ENCODE measurements at regions not wholly inside any gene's neighbourhood (a gene's known extent, or its start where the extent isn't known, plus 50 kb on each side); places are given as distances from the start of the nearest gene placed in this dataset.

DNA sequence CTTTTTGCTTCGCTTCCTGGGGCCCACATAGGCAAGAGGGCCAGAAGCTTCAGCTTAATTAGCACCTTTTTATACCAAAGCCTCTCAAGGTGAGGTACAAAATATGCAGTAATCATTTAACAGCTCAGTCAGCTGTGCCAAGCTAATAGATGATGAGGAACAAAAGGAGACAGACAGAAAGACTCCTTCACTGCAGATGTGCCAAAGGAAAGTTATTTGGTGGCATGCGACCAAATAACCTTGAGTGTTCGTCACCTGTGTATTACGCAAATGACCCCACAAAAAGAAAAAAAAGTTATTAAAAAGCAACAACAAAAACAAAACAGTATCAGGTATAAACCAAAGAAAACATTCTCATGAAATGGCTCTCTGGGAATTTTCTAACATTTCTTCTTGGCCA, 325.8 kb upstream of the IGF1R start:
- Histone ChIP-seq H3K9me2 (ENCODE audit: low read depth, low read length) (no peaks in the 10 kb centered on the region), H4K20me1 (ENCODE audit: insufficient read depth, low read length) (no peaks in the 10 kb centered on the region), H3F3A (ENCODE audit: insufficient read depth, low read length) (no peaks in the 10 kb centered on the region), H3K4me1 (ENCODE audit: insufficient read depth, low read length, severe bottlenecking) (no peaks in the 10 kb centered on the region), H3K79me2 (ENCODE audit: insufficient read depth, low read length) (no peaks in the 10 kb centered on the region), H3K4me2 (ENCODE audit: low read length) (no peak overlapping the region), H3K9me3 (ENCODE audit: low read length) (no peaks in the 10 kb centered on the region), H3K27me3 (ENCODE audit: insufficient read depth, low read length) (no peaks in the 10 kb centered on the region; the same call in 1 of the 2 replicates), H3K36me3 (ENCODE audit: insufficient read depth, low read length) (no peaks in the 10 kb centered on the region), H3K4me3 (ENCODE audit: low read depth, low read length, poor library complexity, severe bottlenecking) (no peak overlapping the region), H2AFZ (ENCODE audit: low read length) (no peak overlapping the region), H3K9ac (ENCODE audit: low read length) (no peak overlapping the region), H3K27ac (ENCODE audit: low read depth, low read length, poor library complexity, severe bottlenecking) (no peak overlapping the region)
- TF ChIP-seq EZH2 (IDR thresholded peaks at IDR 0.05; ENCODE audit: borderline replicate concordance, low read length): no peak
- TF ChIP-seq, protein P1, sequence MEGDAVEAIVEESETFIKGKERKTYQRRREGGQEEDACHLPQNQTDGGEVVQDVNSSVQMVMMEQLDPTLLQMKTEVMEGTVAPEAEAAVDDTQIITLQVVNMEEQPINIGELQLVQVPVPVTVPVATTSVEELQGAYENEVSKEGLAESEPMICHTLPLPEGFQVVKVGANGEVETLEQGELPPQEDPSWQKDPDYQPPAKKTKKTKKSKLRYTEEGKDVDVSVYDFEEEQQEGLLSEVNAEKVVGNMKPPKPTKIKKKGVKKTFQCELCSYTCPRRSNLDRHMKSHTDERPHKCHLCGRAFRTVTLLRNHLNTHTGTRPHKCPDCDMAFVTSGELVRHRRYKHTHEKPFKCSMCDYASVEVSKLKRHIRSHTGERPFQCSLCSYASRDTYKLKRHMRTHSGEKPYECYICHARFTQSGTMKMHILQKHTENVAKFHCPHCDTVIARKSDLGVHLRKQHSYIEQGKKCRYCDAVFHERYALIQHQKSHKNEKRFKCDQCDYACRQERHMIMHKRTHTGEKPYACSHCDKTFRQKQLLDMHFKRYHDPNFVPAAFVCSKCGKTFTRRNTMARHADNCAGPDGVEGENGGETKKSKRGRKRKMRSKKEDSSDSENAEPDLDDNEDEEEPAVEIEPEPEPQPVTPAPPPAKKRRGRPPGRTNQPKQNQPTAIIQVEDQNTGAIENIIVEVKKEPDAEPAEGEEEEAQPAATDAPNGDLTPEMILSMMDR (IDR thresholded peaks at IDR 0.05; ENCODE audit: low read length): no peak

DNA sequence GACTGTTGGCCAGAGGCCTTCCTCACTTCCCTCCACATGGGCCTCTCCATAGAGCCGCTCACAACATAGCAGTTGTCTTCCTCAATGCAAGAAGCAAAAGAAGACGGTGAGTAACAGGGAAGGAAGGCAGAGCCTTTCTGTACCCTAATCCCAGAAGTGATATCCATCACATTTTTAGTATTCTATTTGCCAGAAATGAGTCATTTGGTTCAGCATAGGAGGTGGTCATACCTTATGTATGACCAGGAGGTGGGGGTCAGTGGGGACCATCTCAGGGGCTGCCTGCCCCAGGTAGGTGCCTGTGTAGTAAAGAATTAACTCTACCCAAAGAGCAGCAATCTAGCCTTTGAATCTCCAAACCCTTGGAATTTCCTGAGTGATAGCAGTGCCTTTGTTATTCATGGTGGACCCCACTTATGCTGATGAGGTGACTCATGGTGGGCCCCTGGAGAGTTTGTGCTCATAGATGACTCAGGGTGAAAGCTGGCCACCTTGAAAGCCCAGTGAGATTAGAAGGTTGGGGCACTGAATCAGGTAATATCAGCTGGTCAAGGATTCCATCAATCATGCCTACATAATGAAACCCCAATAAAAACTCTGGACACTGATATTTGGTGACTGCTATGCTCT, 323.9 kb upstream of the IGF1R start:
- H3K4me3 ChIP-seq (ENCODE audit: low read depth, low read length, poor library complexity, severe bottlenecking): no peak overlapping the region
- H3K36me3 ChIP-seq (ENCODE audit: insufficient read depth, low read length): no peaks in the 10 kb centered on the region
- no peaks in the 10 kb centered on the region; the same call in 1 of the 2 replicates for H3F3A ChIP-seq (ENCODE audit: insufficient read depth, low read length)
- TF ChIP-seq EZH2 (IDR thresholded peaks at IDR 0.05; ENCODE audit: borderline replicate concordance, low read length): no peak
- TF ChIP-seq, protein P1 (IDR thresholded peaks at IDR 0.05; ENCODE audit: low read length): no peak
- H3K9me3 ChIP-seq (ENCODE audit: low read length): no peaks in the 10 kb centered on the region
- no peak overlapping the region for H3K4me2 ChIP-seq (ENCODE audit: low read length)
- no peaks in the 10 kb centered on the region for H3K9me2 ChIP-seq (ENCODE audit: low read depth, low read length)
- no peaks in the 10 kb centered on the region for H3K79me2 ChIP-seq (ENCODE audit: insufficient read depth, low read length)
- H3K4me1 ChIP-seq (ENCODE audit: insufficient read depth, low read length, severe bottlenecking): no peaks in the 10 kb centered on the region
- H3K27ac ChIP-seq (ENCODE audit: low read depth, low read length, poor library complexity, severe bottlenecking): no peak overlapping the region
- H2AFZ ChIP-seq (ENCODE audit: low read length): no peak overlapping the region
- no peaks in the 10 kb centered on the region for H4K20me1 ChIP-seq (ENCODE audit: insufficient read depth, low read length)
- no peaks in the 10 kb centered on the region for H3K27me3 ChIP-seq (ENCODE audit: insufficient read depth, low read length)
- no peak overlapping the region for H3K9ac ChIP-seq (ENCODE audit: low read length)

DNA sequence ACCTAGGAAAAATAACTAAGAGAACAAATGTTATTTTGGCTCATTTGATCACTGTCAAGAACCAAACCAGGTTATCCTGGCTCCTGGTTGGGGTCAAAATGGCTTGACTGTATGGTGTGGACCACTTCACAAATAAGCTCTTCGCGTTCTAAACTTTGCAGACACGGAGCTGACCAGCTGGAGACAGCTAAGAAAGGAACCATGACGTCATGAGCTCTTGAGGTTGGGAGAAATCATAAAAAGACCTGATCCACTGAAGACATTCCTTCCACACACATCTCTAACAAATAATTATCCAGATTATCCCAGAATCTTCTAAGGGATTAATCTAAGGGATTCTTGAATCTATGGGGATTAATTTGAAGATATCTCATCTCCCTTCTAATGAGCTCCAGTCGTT, 321.5 kb upstream of the IGF1R start:
- Histone ChIP-seq H3K27me3 (ENCODE audit: insufficient read depth, low read length) (no peaks in the 10 kb centered on the region; the same call in 1 of the 2 replicates), H3K4me3 (ENCODE audit: low read depth, low read length, poor library complexity, severe bottlenecking) (no peak overlapping the region)
- TF ChIP-seq EZH2 (IDR thresholded peaks at IDR 0.05; ENCODE audit: borderline replicate concordance, low read length): no peak
- TF ChIP-seq, protein P1 (IDR thresholded peaks at IDR 0.05; ENCODE audit: low read length): no peak

More for the DNA sequence above, 321.5 kb upstream of the IGF1R start:
- no peak overlapping the region for H3K27ac ChIP-seq (ENCODE audit: low read depth, low read length, poor library complexity, severe bottlenecking)
- no peaks in the 10 kb centered on the region; the same call in 1 of the 2 replicates for H3F3A ChIP-seq (ENCODE audit: insufficient read depth, low read length)
- no peaks in the 10 kb centered on the region for H3K36me3 ChIP-seq (ENCODE audit: insufficient read depth, low read length)
- no peaks in the 10 kb centered on the region for H3K9me3 ChIP-seq (ENCODE audit: low read length)
- H4K20me1 ChIP-seq (ENCODE audit: insufficient read depth, low read length): no peaks in the 10 kb centered on the region
- no peaks in the 10 kb centered on the region for H3K4me1 ChIP-seq (ENCODE audit: insufficient read depth, low read length, severe bottlenecking)
- no peaks in the 10 kb centered on the region for H3K9me2 ChIP-seq (ENCODE audit: low read depth, low read length)
- H3K4me2 ChIP-seq (ENCODE audit: low read length): no peak overlapping the region
- no peak overlapping the region for H2AFZ ChIP-seq (ENCODE audit: low read length)
- no peak overlapping the region for H3K9ac ChIP-seq (ENCODE audit: low read length)
- H3K79me2 ChIP-seq (ENCODE audit: insufficient read depth, low read length): no peaks in the 10 kb centered on the region
